SK-N-SH (cell line): ENCODE measurements at regions not wholly inside any gene's neighbourhood (a gene's known extent, or its start where the extent isn't known, plus 50 kb on each side); places are given as distances from the start of the nearest gene placed in this dataset.

Experiments
- CTCF ChIA-PET: fragments of 300-600, 350-600 bp; formaldehyde crosslinking; extraction: SDS; loops from one replicate; lab custom pipeline; 2021; lab: Yijun Ruan, JAX
- POLR2A ChIA-PET: fragments of 350-600 bp; sonication (Branson Sonifier 250); formaldehyde crosslinking; extraction: SDS; loops from one replicate; lab custom pipeline; 2020; ENCODE audit warnings: antibody characterized with exemption, inconsistent platforms; lab: Yijun Ruan, JAX
- DNase-seq: peaks from one replicate; pipeline ENCODE4 v3.0.0; 2012
- H2AFZ ChIP-seq: fragments of 200-600 bp; sonication (generic); 2 replicates; pipeline ENCODE4 v1.8.1; 2016; ENCODE audit warnings: antibody characterized with exemption, mild to moderate bottlenecking, low read depth
- H3F3A ChIP-seq: fragments of 200-600 bp; sonication (generic); replicated peaks from 2 replicates; pipeline ENCODE3; 2016; ENCODE audit warnings: antibody characterized with exemption, mild to moderate bottlenecking; ENCODE audit not compliant: insufficient read depth
- H3K27ac ChIP-seq, 2 experiments: fragments of 200-500 bp in 1 of 2; fragments of 200-600 bp in 1 of 2; sonication (Bioruptor generic) in 1 of 2; sonication (generic), shearing (Covaris generic) in 1 of 2; 2 replicates each; pipeline versions ENCODE4 v1.5.1 to v1.6.1; 2014 to 2016; ENCODE audit warnings: low read depth in 2 of 2, inconsistent platforms in 1 of 2, low read length in 1 of 2, mild to moderate bottlenecking in 1 of 2, mixed read lengths in 1 of 2
- H3K27me3 ChIP-seq: fragments of 200-600 bp; sonication (generic), shearing (Covaris generic); 2 replicates; pipeline ENCODE4 v1.6.1; 2016; ENCODE audit warnings: mixed run types; ENCODE audit not compliant: insufficient read depth
- H3K36me3 ChIP-seq, 2 experiments: fragments of 200-500 bp in 1 of 2; fragments of 200-600 bp in 1 of 2; sonication (Bioruptor generic) in 1 of 2; sonication (generic) in 1 of 2; replicated peaks in 1 of 2; 2 replicates each; pipeline versions ENCODE3 to v1.5.1; 2014 to 2016; ENCODE audit warnings: low read length in 1 of 2, mild to moderate bottlenecking in 1 of 2; ENCODE audit not compliant: insufficient read depth in 2 of 2, control insufficient read depth in 1 of 2
- H3K4me1 ChIP-seq, 2 experiments: fragments of 200-500 bp in 1 of 2; fragments of 200-600 bp in 1 of 2; sonication (Bioruptor generic) in 1 of 2; sonication (generic), shearing (Covaris generic) in 1 of 2; 2 replicates each; pipeline versions ENCODE4 v1.5.1 to v1.6.1; 2014 to 2016; ENCODE audit warnings: low read depth in 1 of 2, low read length in 1 of 2, mixed run types in 1 of 2; ENCODE audit not compliant: insufficient read depth in 2 of 2, control insufficient read depth in 1 of 2
- H3K4me2 ChIP-seq: fragments of 200-600 bp; sonication (generic), shearing (Covaris generic); 2 replicates; pipeline ENCODE4 v1.6.1; 2017; ENCODE audit warnings: mixed run types
- H3K4me3 ChIP-seq, 2 experiments: fragments of 200-500 bp in 1 of 2; fragments of 200-600 bp in 1 of 2; sonication (Bioruptor generic) in 1 of 2; sonication (generic), shearing (Covaris generic) in 1 of 2; 2 replicates each; pipeline versions ENCODE4 v1.5.1 to v1.8.1; 2014 to 2016; ENCODE audit warnings: low read depth in 2 of 2, inconsistent platforms in 1 of 2, low read length in 1 of 2, mild to moderate bottlenecking in 1 of 2, mixed read lengths in 1 of 2, moderate library complexity in 1 of 2
- H3K79me2 ChIP-seq: fragments of 200-600 bp; sonication (generic); 2 replicates; pipeline ENCODE4 v1.8.1; 2017; ENCODE audit warnings: mild to moderate bottlenecking; ENCODE audit not compliant: insufficient read depth
- H3K9ac ChIP-seq: fragments of 200-600 bp; sonication (generic); 2 replicates; pipeline ENCODE4 v1.6.1; 2017; ENCODE audit warnings: mixed run types
- H3K9me2 ChIP-seq: fragments of 200-600 bp; sonication (generic); 2 replicates; pipeline ENCODE4 v1.6.1; 2017; ENCODE audit warnings: mixed run types
- H3K9me3 ChIP-seq: fragments of 200-600 bp; sonication (generic); 2 replicates; pipeline ENCODE4 v1.6.1; 2017; ENCODE audit warnings: mixed run types, mild to moderate bottlenecking, moderate library complexity
- H4K20me1 ChIP-seq: fragments of 200-600 bp; sonication (generic); 2 replicates; pipeline ENCODE4 v1.6.1; 2017; ENCODE audit warnings: mild to moderate bottlenecking, mixed run types; ENCODE audit not compliant: insufficient read depth
- ELF1 ChIP-seq: IDR thresholded peaks from 2 replicates; pipeline ENCODE4 v1.4.0; 2012
- EZH2phosphoT487 ChIP-seq: fragments of 200-600 bp; sonication (generic); IDR thresholded peaks from 2 replicates; pipeline ENCODE4 v1.6.1; 2017; ENCODE audit warnings: low read depth, mixed run types, mild to moderate bottlenecking, antibody characterized with exemption, moderate library complexity, borderline replicate concordance
- FOXJ3 ChIP-seq: sonication (generic); formaldehyde crosslinking; IDR thresholded peaks from 2 replicates; pipeline ENCODE4 v1.5.1; 2020; ENCODE audit warnings: mild to moderate bottlenecking, missing genetic modification reagents
- GATA2 ChIP-seq: sonication (generic); formaldehyde crosslinking; IDR thresholded peaks from 2 replicates; pipeline ENCODE4 v1.5.0; 2020; ENCODE audit warnings: mild to moderate bottlenecking, missing genetic modification reagents
- JUND ChIP-seq: IDR thresholded peaks from 2 replicates; pipeline ENCODE4 v1.4.0; 2012
- MXI1 ChIP-seq: IDR thresholded peaks from 2 replicates; pipeline ENCODE4 v1.6.1; 2012; ENCODE audit warnings: mild to moderate bottlenecking, low read depth, low read length, improper control_type of control experiment
- NFIC ChIP-seq: IDR thresholded peaks from 2 replicates; pipeline ENCODE4 v1.4.0; 2012; ENCODE audit warnings: borderline replicate concordance
- NRF1 ChIP-seq: IDR thresholded peaks from 2 replicates; pipeline ENCODE4 v1.6.1; 2012; ENCODE audit warnings: low read depth, mild to moderate bottlenecking, low read length
- POLR2AphosphoS5 ChIP-seq: IDR thresholded peaks from 2 replicates; pipeline ENCODE4 v1.6.1; 2012; ENCODE audit warnings: low read depth, low read length
- RAD21 ChIP-seq: IDR thresholded peaks from 2 replicates; pipeline ENCODE4 v1.6.1; 2012; ENCODE audit warnings: mild to moderate bottlenecking, low read length
- RXRA ChIP-seq: IDR thresholded peaks from 2 replicates; pipeline ENCODE4 v1.4.0; 2012; ENCODE audit warnings: low read depth, mild to moderate bottlenecking, borderline replicate concordance
- SMC3 ChIP-seq: IDR thresholded peaks from 2 replicates; pipeline ENCODE4 v1.6.1; 2012; ENCODE audit warnings: low read depth, low read length, improper control_type of control experiment
- TEAD4 ChIP-seq: IDR thresholded peaks from 2 replicates; pipeline ENCODE4 v1.4.0; 2012; ENCODE audit warnings: mild to moderate bottlenecking, borderline replicate concordance; ENCODE audit not compliant: insufficient read depth
- USF2 ChIP-seq: fragments of 150-350 bp; IDR thresholded peaks from 2 replicates; pipeline ENCODE4 v1.6.1; 2017; ENCODE audit warnings: antibody characterized with exemption, low read length, low read depth, borderline replicate concordance
- YY1 ChIP-seq: IDR thresholded peaks from 2 replicates; pipeline ENCODE4 v1.4.0; 2012; ENCODE audit warnings: low read depth, mild to moderate bottlenecking
- WGBS: methylation state at CpG from one replicate; pipeline ENCODE4 v1.1.6; 2017; ENCODE audit warnings: low lambda C conversion rate; 5-methylcytosine and 5-hydroxymethylcytosine counted together
- TF ChIP-seq, protein P1 (sequence below): IDR thresholded peaks from 2 replicates; pipeline ENCODE4 v1.4.0; 2012; ENCODE audit warnings: low read depth, borderline replicate concordance
- TF ChIP-seq, protein P2 (sequence below): fragments of 150-350 bp; IDR thresholded peaks from 2 replicates; pipeline ENCODE4 v1.6.1; 2016; ENCODE audit warnings: mild to moderate bottlenecking, low read depth, low read length

DNA sequence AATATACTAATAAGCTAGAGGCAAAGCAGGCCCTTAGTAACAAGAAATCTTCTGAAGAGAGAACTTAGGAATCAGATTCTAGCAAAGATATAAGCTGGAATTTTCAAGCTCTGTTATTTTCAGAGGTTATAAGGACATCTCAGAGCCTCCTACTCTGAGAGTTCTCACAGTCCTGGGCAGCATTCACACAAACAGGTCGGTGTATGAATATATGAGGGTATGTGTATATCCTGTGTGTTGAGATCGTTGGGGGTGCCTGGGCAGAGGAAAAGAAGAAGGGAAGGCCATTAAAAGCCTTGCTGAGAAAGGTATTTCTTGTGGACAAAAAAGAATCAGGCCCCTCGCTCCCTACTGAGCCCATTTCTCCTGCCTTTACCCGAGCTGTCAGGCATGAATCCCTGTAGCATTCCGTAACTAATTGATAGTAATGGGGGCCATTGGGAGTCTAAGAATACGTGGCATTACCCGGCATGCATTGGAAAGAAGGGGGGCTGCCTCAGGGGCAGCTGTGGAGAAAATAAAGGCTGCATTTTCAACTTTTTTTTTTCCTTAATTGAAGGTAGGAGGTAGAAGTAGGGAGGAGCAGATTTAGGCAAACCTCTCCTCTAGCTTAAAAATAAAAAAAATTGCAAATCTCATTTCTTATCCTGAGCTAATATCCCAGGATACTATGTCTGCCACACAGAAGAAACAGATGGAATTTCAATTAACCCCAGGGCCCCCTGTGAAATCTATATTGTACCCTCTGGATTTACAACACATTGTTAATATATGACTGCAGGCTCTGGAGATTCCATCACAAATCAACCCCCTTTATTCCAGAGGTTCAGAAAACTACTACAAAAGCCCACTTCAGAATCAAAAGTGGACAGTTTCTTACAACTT lies 103.8 kb downstream of the GTPBP8 start:
- TF ChIP-seq NFIC (no peak), JUND (no peak), EZH2phosphoT487 (no peak), NRF1 (no peak), GATA2 (CRISPR knock-in tag) (no peak), MXI1 (no peak), USF2 (no peak), POLR2AphosphoS5 (no peak), ELF1 (no peak), TEAD4 (no peak), RAD21 (no peak), RXRA (no peak), FOXJ3 (CRISPR knock-in tag) (no peak), SMC3 (no peak), YY1 (no peak)
- TF ChIP-seq, protein P1, sequence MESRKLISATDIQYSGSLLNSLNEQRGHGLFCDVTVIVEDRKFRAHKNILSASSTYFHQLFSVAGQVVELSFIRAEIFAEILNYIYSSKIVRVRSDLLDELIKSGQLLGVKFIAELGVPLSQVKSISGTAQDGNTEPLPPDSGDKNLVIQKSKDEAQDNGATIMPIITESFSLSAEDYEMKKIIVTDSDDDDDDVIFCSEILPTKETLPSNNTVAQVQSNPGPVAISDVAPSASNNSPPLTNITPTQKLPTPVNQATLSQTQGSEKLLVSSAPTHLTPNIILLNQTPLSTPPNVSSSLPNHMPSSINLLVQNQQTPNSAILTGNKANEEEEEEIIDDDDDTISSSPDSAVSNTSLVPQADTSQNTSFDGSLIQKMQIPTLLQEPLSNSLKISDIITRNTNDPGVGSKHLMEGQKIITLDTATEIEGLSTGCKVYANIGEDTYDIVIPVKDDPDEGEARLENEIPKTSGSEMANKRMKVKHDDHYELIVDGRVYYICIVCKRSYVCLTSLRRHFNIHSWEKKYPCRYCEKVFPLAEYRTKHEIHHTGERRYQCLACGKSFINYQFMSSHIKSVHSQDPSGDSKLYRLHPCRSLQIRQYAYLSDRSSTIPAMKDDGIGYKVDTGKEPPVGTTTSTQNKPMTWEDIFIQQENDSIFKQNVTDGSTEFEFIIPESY = no peak
- TF ChIP-seq, protein P2, sequence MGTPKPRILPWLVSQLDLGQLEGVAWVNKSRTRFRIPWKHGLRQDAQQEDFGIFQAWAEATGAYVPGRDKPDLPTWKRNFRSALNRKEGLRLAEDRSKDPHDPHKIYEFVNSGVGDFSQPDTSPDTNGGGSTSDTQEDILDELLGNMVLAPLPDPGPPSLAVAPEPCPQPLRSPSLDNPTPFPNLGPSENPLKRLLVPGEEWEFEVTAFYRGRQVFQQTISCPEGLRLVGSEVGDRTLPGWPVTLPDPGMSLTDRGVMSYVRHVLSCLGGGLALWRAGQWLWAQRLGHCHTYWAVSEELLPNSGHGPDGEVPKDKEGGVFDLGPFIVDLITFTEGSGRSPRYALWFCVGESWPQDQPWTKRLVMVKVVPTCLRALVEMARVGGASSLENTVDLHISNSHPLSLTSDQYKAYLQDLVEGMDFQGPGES = no peak
- TF ChIP-seq, all 33 proteins: peak for 0
- ChIA-PET POLR2A (no interaction called here), CTCF (no interaction called here)

More for the DNA sequence above, 103.8 kb downstream of the GTPBP8 start:
- Histone ChIP-seq H3K9me3 (no peaks in the 10 kb centered on the region), H3K9ac (no peak overlapping the region), H3K4me3 (no peak overlapping the region), H3K27me3 (no peaks in the 10 kb centered on the region), H3F3A (peaks cover 24% of the 10 kb centered on the region), H2AFZ (no peak overlapping the region), H3K9me2 (no peaks in the 10 kb centered on the region), H3K4me2 (no peak overlapping the region), H4K20me1 (no peaks in the 10 kb centered on the region), H3K36me3 (no peaks in the 10 kb centered on the region), H3K79me2 (no peaks in the 10 kb centered on the region), H3K27ac (no peak overlapping the region), H3K4me1 (peaks cover 4 to 17% of the 10 kb centered on the region in 2 experiments; a peak in 3 of 4 replicates)
- WGBS = 84% methylated on average over 7 of the region's 7 CpGs
- DNase-seq = no peak
